Type B pancreatic cell (in vitro differentiated cells): ENCODE measurements at regions not wholly inside any gene's neighbourhood (a gene's known extent, or its start where the extent isn't known, plus 50 kb on each side); places are given as distances from the start of the nearest gene placed in this dataset.
"Not testable (repeated sequence)": the region's sequence is repeated elsewhere in the genome, so short reads cannot be mapped to it uniquely, and the experiment has no call there.

Experiments
- DNase-seq: peaks from one replicate; pipeline ENCODE4 v3.0.0; 2021; ENCODE audit warnings: mixed read lengths; ENCODE audit not compliant: unreplicated experiment; ENCODE audit errors: extremely low spot score
- H3K27ac Mint-ChIP-seq: 2 replicates; pipeline ENCODE4 v1.8.0; 2021; ENCODE audit warnings: mild to moderate bottlenecking, mixed read lengths
- H3K27me3 Mint-ChIP-seq: 2 replicates; pipeline ENCODE4 v1.8.0; 2021; ENCODE audit warnings: mixed read lengths
- H3K36me3 Mint-ChIP-seq: 2 replicates; pipeline ENCODE4 v1.8.0; 2021; ENCODE audit warnings: mixed read lengths
- H3K4me1 Mint-ChIP-seq: one replicate; pipeline ENCODE4 v1.8.0; 2021; ENCODE audit warnings: mixed read lengths; ENCODE audit not compliant: unreplicated experiment
- H3K4me3 Mint-ChIP-seq: 2 replicates; pipeline ENCODE4 v1.8.0; 2021; ENCODE audit warnings: mild to moderate bottlenecking, mixed read lengths
- H3K9me3 Mint-ChIP-seq: 2 replicates; pipeline ENCODE4 v1.8.0; 2021; ENCODE audit warnings: mixed read lengths
- CTCF ChIP-seq: fragments of 200-600 bp; sonication (generic); conservative IDR thresholded peaks from 2 replicates; pipeline ENCODE4 v1.5.0; 2021; ENCODE audit warnings: antibody characterized with exemption, mild to moderate bottlenecking

DNA sequence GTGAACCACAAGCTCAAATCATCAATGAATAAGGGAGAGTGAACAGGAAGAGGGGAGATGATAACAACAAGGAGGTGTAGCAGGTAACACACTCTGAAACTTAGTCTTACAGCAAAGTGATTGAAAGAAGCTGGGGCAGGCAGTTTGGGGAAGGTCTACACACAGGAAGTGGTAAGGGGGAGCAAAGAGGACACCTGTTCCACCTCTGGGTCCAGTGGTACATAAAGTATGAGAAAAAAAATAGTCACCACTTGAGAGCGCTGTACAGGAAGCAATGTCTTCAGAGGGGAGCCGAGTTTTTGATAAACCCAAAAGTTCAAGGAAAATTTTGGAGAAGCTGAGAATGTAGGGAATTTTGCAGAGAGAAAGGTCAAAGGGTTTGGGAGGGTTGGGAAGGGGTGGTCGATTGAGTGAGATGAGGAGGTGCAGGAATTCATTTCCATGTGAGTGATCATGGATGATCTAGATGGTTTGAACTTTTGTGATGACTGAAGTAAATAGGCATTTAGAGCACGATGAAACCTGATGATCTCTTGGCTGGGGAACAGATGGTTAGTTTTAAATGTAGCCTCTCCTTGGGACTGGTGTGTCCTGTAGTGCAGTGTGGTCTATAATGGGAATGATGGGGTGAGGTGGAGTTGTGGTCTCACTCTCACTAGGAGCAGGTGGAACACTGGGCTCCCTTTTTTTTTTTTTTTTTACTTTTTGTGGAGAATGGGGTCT lies 142.0 kb downstream of the RBMX2 start:
- no peak for DNase-seq
- Mint-ChIP-seq H3K27me3 (peaks cover 21% of the 10 kb centered on the region), H3K27ac (no peak overlapping the region), H3K4me3 (no peak overlapping the region), H3K4me1 (no peaks in the 10 kb centered on the region), H3K9me3 (no peaks in the 10 kb centered on the region), H3K36me3 (no peaks in the 10 kb centered on the region)
- TF ChIP-seq CTCF, result no peak

DNA sequence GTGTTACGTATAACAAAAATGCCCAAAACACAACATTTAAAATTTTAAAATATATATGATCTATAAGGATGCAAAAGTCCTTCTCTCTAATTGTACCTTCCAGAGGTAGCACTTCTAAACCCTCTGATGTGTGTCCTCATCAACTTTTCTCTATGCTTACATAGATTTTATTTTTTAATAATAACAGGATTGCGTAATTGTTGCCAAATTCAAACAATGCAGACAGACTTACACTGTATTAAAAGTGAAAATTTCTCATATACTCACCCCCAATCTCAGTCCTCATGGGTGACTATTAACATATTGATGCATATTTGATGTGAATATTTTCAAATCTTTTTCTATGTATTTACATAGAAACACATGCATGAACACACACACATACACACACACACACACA lies 144.0 kb downstream of the RBMX2 start:
- no peak overlapping the region for H3K27ac Mint-ChIP-seq
- H3K4me3 Mint-ChIP-seq, result no peak overlapping the region
- no peaks in the 10 kb centered on the region for H3K9me3 Mint-ChIP-seq
- H3K27me3 Mint-ChIP-seq, result peaks cover 23% of the 10 kb centered on the region
- peaks cover 4% of the 10 kb centered on the region for H3K4me1 Mint-ChIP-seq
- TF ChIP-seq CTCF, result no peak
- H3K36me3 Mint-ChIP-seq, result no peaks in the 10 kb centered on the region
- no peak for DNase-seq

DNA sequence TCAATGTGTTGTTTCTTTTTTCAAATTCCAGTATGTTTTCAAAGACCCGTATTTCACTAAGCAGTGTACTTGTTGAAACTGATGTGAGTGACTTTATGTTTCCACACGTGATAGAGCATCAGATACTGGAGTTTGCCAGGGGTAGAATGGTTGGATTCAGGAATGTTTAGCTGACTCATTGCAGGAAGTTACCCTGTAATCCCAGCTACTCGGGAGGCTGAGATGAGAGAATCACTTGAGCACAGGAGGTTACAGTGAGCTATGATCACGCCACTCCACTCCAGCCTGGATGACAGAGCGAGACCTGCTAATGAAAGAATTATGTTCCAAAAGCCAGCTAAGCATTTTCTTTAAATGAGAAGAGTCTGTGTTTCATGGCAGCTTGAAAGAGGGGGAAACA lies 147.6 kb downstream of the RBMX2 start:
- not testable (repeated sequence) for H3K4me1 Mint-ChIP-seq, H3K4me3 Mint-ChIP-seq, DNase-seq, H3K36me3 Mint-ChIP-seq, H3K9me3 Mint-ChIP-seq, H3K27ac Mint-ChIP-seq
- peaks cover 46% of the 10 kb centered on the region for H3K27me3 Mint-ChIP-seq

- Mint-ChIP-seq H3K36me3 (no peaks in the 10 kb centered on the region), H3K27me3 (peaks cover 45% of the 10 kb centered on the region)
- no peak for TF ChIP-seq CTCF
Observed at GRCh38 chrX:130550351-130550750, 148.6 kb downstream of the RBMX2 start.

DNA sequence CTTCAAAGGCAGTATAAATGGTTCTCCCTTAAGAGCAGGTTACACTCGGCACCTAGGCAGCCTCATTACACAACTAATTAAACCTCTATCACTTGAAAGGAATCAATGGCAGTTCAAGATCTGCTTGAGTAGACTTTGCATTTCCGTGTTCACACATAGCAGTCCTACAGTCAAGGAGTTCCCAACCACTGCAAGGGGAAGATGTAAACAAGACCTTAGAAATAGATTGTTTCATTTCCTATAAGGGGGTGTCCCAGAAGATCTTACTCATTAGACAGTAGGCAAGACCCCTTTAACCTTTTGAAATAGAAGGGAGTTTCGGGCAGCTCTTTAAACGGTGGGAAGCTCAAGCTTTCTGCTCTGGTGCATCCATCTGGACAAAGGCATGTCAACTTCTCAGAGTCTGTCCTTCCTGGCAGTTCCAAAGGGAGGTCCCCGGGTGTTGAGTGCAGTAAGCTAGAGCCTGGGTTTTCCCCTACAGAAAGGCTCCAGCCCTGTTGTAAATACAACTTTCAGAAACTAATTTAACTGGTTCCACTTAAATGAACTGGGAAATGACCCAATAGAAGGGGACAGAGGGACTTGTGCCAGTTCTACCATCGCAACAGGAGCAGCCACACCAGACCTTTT lies 150.8 kb downstream of the RBMX2 start:
- no peaks in the 10 kb centered on the region for H3K36me3 Mint-ChIP-seq
- no peak overlapping the region for H3K4me3 Mint-ChIP-seq
- DNase-seq, result no peak
- H3K9me3 Mint-ChIP-seq, result no peaks in the 10 kb centered on the region
- H3K27me3 Mint-ChIP-seq, result peaks cover 42% of the 10 kb centered on the region
- peaks cover 11% of the 10 kb centered on the region for H3K4me1 Mint-ChIP-seq
- no peak for TF ChIP-seq CTCF
- H3K27ac Mint-ChIP-seq, result no peak overlapping the region

More at GRCh38 chrX:130550351-130550750, 148.6 kb downstream of the RBMX2 start:
- no peak overlapping the region for H3K4me3 Mint-ChIP-seq
- no peak overlapping the region for H3K27ac Mint-ChIP-seq
- H3K9me3 Mint-ChIP-seq, result no peaks in the 10 kb centered on the region
- peaks cover 6% of the 10 kb centered on the region for H3K4me1 Mint-ChIP-seq
- DNase-seq, result no peak

GRCh38 chrX:130555341-130555740 lies 153.6 kb downstream of the RBMX2 start:
- Mint-ChIP-seq H3K36me3 (no peaks in the 10 kb centered on the region), H3K27ac (no peak overlapping the region), H3K27me3 (peaks cover 31% of the 10 kb centered on the region), H3K9me3 (no peaks in the 10 kb centered on the region), H3K4me3 (no peak overlapping the region), H3K4me1 (peaks cover 7% of the 10 kb centered on the region)
- no peak for DNase-seq
- no peak for TF ChIP-seq CTCF
